Urinary bladder (tissue), 3 donors: ENCODE measurements at regions not wholly inside any gene's neighbourhood (a gene's known extent, or its start where the extent isn't known, plus 50 kb on each side); places are given as distances from the start of the nearest gene placed in this dataset.
A peak's percentile ranks its signal among the peaks of the same experiment; 100 is the strongest.
"Not testable (repeated sequence)": the region's sequence is repeated elsewhere in the genome, so short reads cannot be mapped to it uniquely, and the experiment has no call there.

Experiments used
- DNase-seq: peaks from one replicate; pipeline ENCODE4 v3.0.0-alpha.2; 2015; ENCODE audit errors: extremely low spot score
- H3K27ac ChIP-seq: one replicate; pipeline ENCODE4 v1.5.1; 2013; ENCODE audit warnings: low read depth, mild to moderate bottlenecking, moderate library complexity
- H3K36me3 ChIP-seq: one replicate; pipeline ENCODE4 v1.6.1; 2013; ENCODE audit warnings: mild to moderate bottlenecking, moderate library complexity; ENCODE audit not compliant: insufficient read depth
- H3K4me1 ChIP-seq: one replicate; pipeline ENCODE4 v1.6.1; 2013; ENCODE audit warnings: mild to moderate bottlenecking, moderate library complexity; ENCODE audit not compliant: insufficient read depth
- H3K4me3 ChIP-seq: one replicate; pipeline ENCODE4 v1.5.1; 2013; ENCODE audit warnings: low read depth, low read length
- WGBS: extraction: QIAGEN DNeasy Blood & Tissue Kit; methylation state at CpG from one replicate; pipeline ENCODE4 v1.1.7; 2013; 5-methylcytosine and 5-hydroxymethylcytosine counted together
- donor health status: healthy with polysubstance abuse.
- donor health status: healthy.

DNA sequence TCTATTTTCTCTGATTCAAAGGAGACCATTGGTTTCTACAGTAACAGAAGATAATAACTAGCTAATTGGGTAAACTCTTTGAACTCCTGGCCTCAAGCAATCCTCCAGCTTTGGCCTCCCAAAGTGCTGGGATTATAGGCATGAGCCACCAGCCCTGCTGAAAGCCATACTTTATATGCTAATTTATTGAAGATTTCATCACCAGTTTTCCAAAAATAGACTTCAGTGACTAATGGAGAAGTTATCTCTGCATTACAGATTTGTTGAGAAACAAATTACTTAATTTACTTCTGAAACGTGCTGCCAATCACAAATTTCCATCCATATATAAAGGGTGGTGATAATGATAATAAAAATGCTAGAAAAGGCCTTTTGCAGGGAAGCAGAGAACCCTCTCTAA is 1758.1 kb upstream of the SEL1L start:
- no peak for DNase-seq
- WGBS: 80% methylated on average over 1 of the region's 1 CpG
- H3K36me3 ChIP-seq: no peaks in the 10 kb centered on the region

DNA sequence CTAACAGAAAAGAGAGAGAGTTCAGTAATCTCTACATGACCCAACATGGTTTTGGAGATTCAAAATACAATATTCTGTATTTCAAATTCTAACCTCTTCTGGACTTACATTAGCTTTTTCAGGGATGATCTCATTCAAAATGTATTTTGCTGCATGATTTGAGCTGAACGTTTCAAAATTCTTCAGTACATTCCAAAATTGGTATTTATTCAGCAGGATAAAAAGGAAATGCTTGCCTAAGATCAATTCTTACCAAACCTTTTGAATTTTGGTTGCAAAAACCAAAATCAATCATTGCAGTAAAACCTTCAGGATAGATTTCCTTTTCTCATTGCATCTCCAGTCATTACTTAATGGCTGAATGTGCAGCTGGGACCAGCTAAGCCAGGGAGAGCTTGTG is 1761.3 kb upstream of the SEL1L start:
- 28% methylated on average over 1 of the region's 1 CpG for WGBS
- no peak for DNase-seq

More for the DNA sequence above, 1758.1 kb upstream of the SEL1L start:
- Histone ChIP-seq H3K27ac (no peak overlapping the region), H3K4me3 (no peak overlapping the region), H3K4me1 (no peaks in the 10 kb centered on the region)

DNA sequence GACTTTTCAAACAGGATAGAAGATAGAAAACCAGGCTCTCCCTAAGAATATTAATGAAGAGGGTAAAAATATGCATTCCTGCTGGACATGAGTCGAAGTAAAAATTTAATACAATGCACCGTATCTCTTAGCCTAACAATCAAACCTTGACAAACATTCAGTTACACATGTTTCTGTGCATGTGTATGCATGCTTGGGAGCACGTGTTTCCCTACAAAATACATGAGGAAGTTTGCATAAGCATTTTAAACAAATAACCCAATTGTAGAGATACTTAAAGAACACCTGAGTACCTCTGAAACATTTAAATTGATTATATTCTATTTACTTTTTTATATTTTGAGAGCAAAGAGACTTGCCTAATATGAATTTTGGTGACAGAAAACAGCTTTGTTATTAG is 1763.7 kb upstream of the SEL1L start:
- no peak for DNase-seq
- Histone ChIP-seq H3K4me1 (no peaks in the 10 kb centered on the region), H3K4me3 (no peak overlapping the region), H3K36me3 (no peaks in the 10 kb centered on the region), H3K27ac (no peak overlapping the region)
- WGBS: 71% methylated on average over 3 of the region's 3 CpGs

More for the DNA sequence above, 1761.3 kb upstream of the SEL1L start:
- Histone ChIP-seq H3K36me3 (no peaks in the 10 kb centered on the region), H3K4me3 (no peak overlapping the region), H3K4me1 (no peaks in the 10 kb centered on the region), H3K27ac (no peak overlapping the region)

DNA sequence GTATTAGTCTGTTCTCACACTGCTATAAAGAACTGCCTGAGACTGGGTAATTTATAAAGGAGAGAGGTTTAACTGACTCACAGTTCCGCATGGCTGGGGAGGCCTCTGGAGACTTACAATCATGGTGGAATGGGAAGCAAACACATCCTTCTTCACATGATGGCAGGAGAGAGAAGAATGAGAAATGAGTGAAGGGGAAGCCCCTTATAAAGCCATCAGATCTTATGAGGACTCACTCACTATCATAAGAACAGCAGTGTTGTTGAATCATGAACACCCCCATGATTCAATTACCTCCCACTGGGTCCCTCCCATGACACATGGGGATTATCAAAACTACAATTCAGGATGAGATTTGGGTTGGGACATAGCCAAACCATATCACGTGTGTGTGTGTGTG is 1764.4 kb upstream of the SEL1L start:
- not testable (repeated sequence) for H3K36me3 ChIP-seq, DNase-seq, H3K27ac ChIP-seq, H3K4me3 ChIP-seq, H3K4me1 ChIP-seq
- WGBS: 84% methylated on average over 2 of the region's 2 CpGs

DNA sequence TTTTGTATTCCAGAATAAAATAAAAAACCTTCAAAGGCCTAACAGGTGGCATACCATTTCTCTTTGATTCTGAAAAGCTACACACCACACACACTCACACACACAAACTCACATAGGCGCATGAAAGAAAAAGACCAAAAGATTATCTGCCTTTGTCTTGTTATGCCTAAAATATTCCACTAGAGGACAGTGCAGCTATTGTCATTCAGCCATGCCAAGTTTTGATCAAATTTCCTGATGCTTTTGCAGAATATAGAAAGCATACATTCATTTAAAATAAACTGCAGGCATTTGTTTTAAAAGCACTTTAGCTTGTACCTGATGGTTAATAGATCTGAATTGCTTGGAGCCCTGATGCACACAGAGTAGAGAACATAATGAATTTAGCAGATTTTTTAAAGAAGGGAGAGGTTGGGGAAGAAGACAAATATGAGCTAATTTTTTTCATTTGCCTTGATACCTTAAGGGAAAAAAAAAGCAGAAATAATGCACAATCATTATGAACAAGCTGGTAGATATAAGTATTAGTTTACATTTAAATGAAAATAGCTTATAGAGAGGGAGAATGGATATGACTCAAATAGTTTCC is 1766.9 kb upstream of the SEL1L start:
- peak; percentile 6 for DNase-seq
- no peaks in the 10 kb centered on the region for H3K36me3 ChIP-seq
- no peaks in the 10 kb centered on the region for H3K4me1 ChIP-seq
- 51% methylated on average over 1 of the region's 1 CpG for WGBS
- H3K4me3 ChIP-seq: no peak overlapping the region
- H3K27ac ChIP-seq: no peak overlapping the region

DNA sequence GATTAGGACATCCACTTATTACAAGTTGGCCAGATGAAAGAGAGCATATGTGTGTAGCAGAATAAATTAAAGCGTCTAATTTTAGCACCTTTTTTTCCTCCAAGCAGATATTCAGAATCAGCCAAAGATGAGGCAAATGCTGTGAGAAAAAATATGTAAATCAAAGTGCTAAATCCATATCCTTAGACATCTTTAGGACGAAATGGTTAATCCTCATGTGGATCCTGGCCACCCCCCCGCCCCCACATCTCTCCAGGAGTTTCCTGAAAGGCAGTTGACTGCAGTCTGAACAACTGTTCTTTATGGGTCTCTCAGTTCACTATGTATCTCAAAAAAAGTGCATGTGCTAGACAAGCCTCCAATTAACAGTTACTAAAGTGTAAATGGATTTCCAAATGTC is 1768.1 kb upstream of the SEL1L start:
- Histone ChIP-seq H3K4me1 (no peaks in the 10 kb centered on the region), H3K36me3 (no peaks in the 10 kb centered on the region), H3K4me3 (no peak overlapping the region), H3K27ac (no peak overlapping the region)
- WGBS: 72% methylated on average over 3 of the region's 3 CpGs
- DNase-seq: no peak

DNA sequence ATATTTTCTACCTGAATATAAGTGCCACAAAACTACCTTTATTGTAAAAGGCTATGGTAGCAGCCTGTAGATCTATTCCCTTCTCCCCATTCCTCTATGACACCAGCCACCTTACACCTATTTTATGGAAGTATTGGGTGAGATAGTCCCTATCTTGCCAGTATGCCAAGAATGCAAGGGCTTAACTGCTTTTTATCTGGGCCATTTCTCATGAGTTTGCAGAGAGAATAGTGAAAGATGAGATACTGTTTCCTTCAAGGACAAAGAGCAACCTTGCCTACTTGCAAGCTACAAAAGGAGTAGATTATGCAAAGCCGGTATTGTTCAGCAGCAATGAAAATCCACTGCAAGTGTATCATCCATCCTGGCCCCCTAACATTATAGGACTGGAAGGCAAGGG is 1775.6 kb upstream of the SEL1L start:
- 100% methylated on average over 1 of the region's 1 CpG for WGBS
- H3K36me3 ChIP-seq: no peaks in the 10 kb centered on the region
- H3K4me3 ChIP-seq: no peak overlapping the region
- H3K27ac ChIP-seq: no peak overlapping the region
- H3K4me1 ChIP-seq: no peaks in the 10 kb centered on the region
- no peak for DNase-seq

DNA sequence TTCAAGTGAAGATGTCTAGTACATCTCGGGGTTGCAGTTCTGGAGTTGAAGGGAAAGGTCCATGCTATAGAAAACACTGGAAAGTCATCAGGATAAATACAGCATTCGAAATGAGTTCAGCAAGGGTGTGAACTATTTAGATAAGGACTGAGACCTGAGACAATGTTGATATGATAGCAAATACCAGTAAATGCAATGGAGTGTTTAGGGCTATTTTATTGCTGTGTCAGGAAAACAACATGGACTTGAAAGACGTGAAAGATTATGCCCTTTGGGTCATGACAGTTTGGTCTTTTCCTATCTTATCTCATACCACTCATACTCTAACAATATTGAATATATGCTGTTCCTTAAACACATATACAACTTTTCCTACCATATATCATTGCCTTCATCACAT is 1776.2 kb upstream of the SEL1L start:
- H3K4me3 ChIP-seq: no peak overlapping the region
- 76% methylated on average over 3 of the region's 3 CpGs for WGBS
- no peak for DNase-seq
- H3K27ac ChIP-seq: no peak overlapping the region
- no peaks in the 10 kb centered on the region for H3K4me1 ChIP-seq
- no peaks in the 10 kb centered on the region for H3K36me3 ChIP-seq

DNA sequence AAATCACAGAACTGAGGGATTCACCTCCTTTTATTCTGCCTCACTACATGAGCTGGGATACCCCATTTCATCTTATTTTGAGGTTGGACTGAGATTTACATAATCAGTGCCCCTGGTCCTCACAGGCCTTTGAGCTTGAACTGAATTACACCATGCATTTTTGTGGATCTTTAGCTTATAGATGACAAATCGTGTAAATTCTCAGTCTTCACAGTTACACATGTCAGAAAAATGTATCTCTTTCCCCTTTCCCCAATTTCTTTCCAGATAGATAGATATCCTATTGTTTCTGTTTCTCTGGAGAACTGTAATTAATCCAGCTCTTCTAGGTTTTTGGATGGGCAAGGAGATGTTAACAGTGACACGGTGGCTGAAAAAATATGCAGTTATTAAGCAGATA is 1778.9 kb upstream of the SEL1L start:
- WGBS: 89% methylated on average over 2 of the region's 2 CpGs
- H3K36me3 ChIP-seq: no peaks in the 10 kb centered on the region
- no peaks in the 10 kb centered on the region for H3K4me1 ChIP-seq
- no peak overlapping the region for H3K27ac ChIP-seq
- DNase-seq: no peak
- no peak overlapping the region for H3K4me3 ChIP-seq

DNA sequence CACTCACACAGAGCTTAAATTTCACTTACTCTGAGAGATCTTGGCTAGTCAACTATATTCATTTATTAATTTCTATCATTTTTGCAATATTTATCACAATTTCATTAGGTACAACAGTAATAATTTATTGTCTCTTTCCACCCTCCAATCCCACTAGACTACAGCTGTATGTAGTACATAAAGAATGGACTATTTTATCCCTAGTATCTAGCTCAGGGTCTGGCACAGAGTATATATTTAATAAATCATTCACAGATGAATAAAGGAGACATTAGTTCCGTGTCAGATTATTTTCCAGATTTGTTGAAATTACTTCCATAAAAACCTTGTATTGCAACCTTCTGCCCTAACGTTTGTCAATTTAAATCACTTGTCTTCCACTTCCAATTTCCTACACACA is 1781.1 kb upstream of the SEL1L start:
- no peaks in the 10 kb centered on the region for H3K36me3 ChIP-seq
- H3K27ac ChIP-seq: no peak overlapping the region
- no peaks in the 10 kb centered on the region for H3K4me1 ChIP-seq
- DNase-seq: no peak
- WGBS: 76% methylated on average over 2 of the region's 2 CpGs
- H3K4me3 ChIP-seq: no peak overlapping the region

DNA sequence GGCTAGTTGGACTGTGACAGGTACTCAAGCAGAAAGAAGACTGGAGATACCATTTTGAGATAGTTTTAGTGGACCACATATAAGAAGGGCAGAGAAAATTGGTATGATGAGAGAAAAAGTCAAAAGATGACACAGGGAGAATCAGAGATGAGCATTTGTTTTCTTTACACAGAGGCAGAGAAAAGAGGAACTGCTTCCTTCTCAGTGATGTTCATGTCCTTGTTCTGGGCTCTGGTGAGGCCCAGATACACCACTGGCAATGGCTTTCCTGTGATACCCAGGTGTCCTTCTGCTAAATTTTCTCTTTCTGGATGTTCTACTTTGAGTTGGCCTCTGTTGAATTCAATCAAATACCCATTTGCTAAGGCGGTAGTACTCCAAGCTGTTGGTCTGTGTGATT is 1782.7 kb upstream of the SEL1L start:
- H3K36me3 ChIP-seq: no peaks in the 10 kb centered on the region
- no peak overlapping the region for H3K4me3 ChIP-seq
- H3K4me1 ChIP-seq: no peaks in the 10 kb centered on the region
- DNase-seq: no peak
- H3K27ac ChIP-seq: no peak overlapping the region
- WGBS: 93% methylated on average over 1 of the region's 1 CpG

DNA sequence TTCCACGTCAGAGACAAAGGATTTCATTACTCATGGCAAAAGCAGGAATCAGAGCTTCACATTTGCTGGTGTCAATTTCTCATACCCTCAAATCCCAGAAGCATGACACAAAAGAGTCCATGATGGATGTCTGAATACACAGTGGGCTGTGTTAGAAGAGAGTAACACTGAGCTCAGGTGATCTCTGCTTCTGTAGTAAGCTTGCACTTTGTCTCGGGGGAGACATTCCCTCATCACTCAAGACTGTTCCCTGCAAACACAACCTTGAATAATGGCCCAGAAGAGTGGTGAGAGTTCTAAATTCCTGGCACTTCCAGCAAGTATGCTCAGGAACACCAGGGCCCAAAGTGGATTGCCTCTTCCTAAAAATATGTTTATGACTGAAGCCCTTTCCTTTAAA is 1787.2 kb upstream of the SEL1L start:
- H3K4me3 ChIP-seq: no peak overlapping the region
- no peaks in the 10 kb centered on the region for H3K36me3 ChIP-seq
- H3K27ac ChIP-seq: no peak overlapping the region
- 89% methylated on average over 2 of the region's 2 CpGs for WGBS
- no peaks in the 10 kb centered on the region for H3K4me1 ChIP-seq
- no peak for DNase-seq

DNA sequence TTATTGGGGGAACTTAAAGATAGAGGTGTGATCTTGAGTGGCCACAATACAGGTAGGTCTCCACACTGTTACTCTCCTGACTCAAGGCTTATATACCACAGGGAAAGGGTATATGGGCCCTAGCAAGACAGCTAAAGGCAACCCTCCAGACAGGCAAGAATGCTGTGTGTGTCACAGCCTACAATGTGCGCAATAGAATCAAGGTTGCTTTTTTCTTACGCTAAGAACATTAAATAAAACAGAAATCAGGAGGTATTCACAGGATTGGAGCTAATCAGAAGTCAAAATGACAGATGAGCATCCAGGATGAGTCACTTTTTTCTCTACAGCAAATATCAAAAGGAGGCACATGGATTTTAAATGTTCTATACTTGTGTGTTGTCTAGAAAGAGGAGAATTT is 1797.9 kb upstream of the SEL1L start:
- DNase-seq: no peak
- Histone ChIP-seq H3K4me3 (no peak overlapping the region), H3K4me1 (no peaks in the 10 kb centered on the region), H3K27ac (no peak overlapping the region), H3K36me3 (no peaks in the 10 kb centered on the region)
- WGBS: over 99% methylated on average over 2 of the region's 2 CpGs

DNA sequence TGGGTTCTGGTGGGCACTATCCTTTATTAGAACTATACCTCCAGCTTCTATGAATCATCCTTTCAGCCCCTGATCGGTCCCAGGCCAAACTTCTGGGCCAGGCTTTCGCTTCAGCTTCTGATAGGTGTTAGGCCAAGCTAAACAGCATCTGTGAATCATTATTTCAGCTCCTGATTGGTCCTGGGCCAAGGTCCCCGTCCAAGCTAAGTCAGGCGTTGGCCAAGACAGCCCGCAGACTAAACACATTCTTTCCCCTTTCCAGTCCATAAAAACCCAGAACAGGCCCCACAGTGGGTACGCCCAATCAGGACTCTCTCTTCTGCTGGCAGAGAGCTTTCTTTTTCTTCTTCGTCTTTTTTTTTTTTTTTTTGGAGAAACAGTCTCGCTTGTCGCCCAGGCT is 1808.9 kb upstream of the SEL1L start:
- Histone ChIP-seq H3K4me1 (no peaks in the 10 kb centered on the region), H3K27ac (no peak overlapping the region), H3K4me3 (no peak overlapping the region), H3K36me3 (no peaks in the 10 kb centered on the region)
- 50% methylated on average over 9 of the region's 9 CpGs for WGBS
- no peak for DNase-seq

DNA sequence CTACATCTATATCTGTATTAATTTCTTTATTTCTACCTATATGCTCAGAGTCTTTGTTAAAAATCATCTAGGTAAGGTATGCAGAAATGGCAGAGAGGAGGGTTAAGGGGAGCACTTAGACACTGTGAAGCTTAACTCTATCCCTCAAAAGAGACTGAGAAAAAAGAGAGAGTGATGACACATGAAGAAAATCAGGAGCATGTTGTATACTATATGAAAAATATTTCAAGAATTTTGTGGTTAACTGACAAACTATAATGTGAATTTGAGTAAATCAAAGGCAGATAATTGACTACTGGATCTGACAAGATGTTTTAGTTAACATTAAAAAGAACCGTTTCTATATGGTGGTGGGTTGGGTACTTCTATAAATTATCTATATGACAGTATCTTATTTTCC is 1814.2 kb upstream of the SEL1L start:
- 25% methylated on average over 1 of the region's 1 CpG for WGBS
- Histone ChIP-seq H3K4me1 (no peaks in the 10 kb centered on the region), H3K4me3 (no peak overlapping the region), H3K27ac (no peak overlapping the region), H3K36me3 (no peaks in the 10 kb centered on the region)
- no peak for DNase-seq
